ENCODE measurements at regions not wholly inside any gene's neighbourhood (a gene's known extent, or its start where the extent isn't known, plus 50 kb on each side); places are given as distances from the start of the nearest gene placed in this dataset.

DNA sequence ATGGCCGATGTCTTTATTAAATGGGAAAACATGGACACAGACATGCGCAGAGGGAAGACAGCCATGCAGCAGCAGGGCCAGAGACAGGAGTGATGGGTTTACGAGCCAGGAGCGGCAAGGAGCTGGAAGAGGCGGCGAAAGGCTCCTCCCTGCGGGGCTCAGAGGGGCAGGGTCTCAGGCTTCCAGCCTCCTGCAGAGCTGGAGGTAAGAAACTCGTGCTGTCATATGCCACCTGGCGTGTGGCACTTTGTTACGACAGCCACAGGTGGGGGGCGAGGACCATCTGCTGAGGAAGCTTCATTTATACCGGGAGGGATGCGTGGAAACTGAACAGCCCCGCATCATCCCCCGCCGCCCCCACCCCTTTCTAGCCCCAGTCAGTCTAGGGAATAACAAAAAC, 52.0 kb upstream of the SPACA7 start:
- TF ChIP-seq, protein P1, sequence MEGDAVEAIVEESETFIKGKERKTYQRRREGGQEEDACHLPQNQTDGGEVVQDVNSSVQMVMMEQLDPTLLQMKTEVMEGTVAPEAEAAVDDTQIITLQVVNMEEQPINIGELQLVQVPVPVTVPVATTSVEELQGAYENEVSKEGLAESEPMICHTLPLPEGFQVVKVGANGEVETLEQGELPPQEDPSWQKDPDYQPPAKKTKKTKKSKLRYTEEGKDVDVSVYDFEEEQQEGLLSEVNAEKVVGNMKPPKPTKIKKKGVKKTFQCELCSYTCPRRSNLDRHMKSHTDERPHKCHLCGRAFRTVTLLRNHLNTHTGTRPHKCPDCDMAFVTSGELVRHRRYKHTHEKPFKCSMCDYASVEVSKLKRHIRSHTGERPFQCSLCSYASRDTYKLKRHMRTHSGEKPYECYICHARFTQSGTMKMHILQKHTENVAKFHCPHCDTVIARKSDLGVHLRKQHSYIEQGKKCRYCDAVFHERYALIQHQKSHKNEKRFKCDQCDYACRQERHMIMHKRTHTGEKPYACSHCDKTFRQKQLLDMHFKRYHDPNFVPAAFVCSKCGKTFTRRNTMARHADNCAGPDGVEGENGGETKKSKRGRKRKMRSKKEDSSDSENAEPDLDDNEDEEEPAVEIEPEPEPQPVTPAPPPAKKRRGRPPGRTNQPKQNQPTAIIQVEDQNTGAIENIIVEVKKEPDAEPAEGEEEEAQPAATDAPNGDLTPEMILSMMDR (IDR thresholded peaks at IDR 0.05 in 2 of 3, conservative IDR thresholded peaks at IDR 0.05 in 1 of 3; ENCODE audit: borderline replicate concordance in 1 of 3, insufficient read depth in 1 of 3, low read depth in 2 of 3, low read length in 2 of 3), result no peak
- no peak for TF ChIP-seq ZNF274 (IDR thresholded peaks at IDR 0.05; ENCODE audit: low read depth, low read length)
- TF ChIP-seq POLR2A (IDR thresholded peaks at IDR 0.05; ENCODE audit: borderline replicate concordance, extremely low read depth, insufficient read depth, insufficient read length), result no peak
- no peak for TF ChIP-seq YY1 (IDR thresholded peaks at IDR 0.05; ENCODE audit: extremely low read depth, insufficient replicate concordance, low read depth, low read length)
- TF ChIP-seq EZH2 (IDR thresholded peaks at IDR 0.05), result no peak
- no peak for TF ChIP-seq CEBPB (IDR thresholded peaks at IDR 0.05; ENCODE audit: low read depth)
- TF ChIP-seq, protein P2, sequence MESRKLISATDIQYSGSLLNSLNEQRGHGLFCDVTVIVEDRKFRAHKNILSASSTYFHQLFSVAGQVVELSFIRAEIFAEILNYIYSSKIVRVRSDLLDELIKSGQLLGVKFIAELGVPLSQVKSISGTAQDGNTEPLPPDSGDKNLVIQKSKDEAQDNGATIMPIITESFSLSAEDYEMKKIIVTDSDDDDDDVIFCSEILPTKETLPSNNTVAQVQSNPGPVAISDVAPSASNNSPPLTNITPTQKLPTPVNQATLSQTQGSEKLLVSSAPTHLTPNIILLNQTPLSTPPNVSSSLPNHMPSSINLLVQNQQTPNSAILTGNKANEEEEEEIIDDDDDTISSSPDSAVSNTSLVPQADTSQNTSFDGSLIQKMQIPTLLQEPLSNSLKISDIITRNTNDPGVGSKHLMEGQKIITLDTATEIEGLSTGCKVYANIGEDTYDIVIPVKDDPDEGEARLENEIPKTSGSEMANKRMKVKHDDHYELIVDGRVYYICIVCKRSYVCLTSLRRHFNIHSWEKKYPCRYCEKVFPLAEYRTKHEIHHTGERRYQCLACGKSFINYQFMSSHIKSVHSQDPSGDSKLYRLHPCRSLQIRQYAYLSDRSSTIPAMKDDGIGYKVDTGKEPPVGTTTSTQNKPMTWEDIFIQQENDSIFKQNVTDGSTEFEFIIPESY (IDR thresholded peaks at IDR 0.05; ENCODE audit: extremely low read depth, insufficient replicate concordance, low read length), result no peak
